ENCODE measurements at regions not wholly inside any gene's neighbourhood (a gene's known extent, or its start where the extent isn't known, plus 50 kb on each side); places are given as distances from the start of the nearest gene placed in this dataset.
"Not testable (repeated sequence)": the region's sequence is repeated elsewhere in the genome, so short reads cannot be mapped to it uniquely, and the experiment has no call there.

DNA sequence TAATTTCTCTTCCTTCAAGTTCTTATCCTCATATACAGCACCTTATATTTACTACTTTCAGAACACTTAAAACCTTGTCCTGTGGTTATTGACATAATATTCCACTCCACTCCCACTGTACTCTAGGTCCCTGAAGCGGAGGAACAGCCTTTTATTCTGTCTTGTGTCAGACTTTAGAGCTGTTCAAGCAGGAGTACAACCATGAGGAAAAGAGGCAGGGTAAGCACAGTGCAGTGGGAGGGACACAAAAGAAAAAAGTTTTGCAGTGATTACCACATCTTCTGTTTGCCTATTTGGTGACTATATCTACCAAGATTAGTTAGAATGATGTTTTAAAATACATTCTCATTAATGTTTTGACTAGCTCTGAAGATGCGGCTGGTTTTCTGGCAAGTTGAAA is 122.0 kb upstream of the CEP126 start:
- Histone ChIP-seq H3K36me3 (ENCODE audit: control insufficient read depth, insufficient read depth, low read length) (no peaks in the 10 kb centered on the region), H3K9ac (ENCODE audit: extremely low read depth, low read length, poor library complexity, severe bottlenecking) (no peak overlapping the region), H3K27me3 (ENCODE audit: control insufficient read depth, insufficient read depth, low read length, poor library complexity, severe bottlenecking) (no peaks in the 10 kb centered on the region), H3K4me1 (ENCODE audit: control insufficient read depth, insufficient read depth, low read length) (no peaks in the 10 kb centered on the region), H3K9me3 (ENCODE audit: control insufficient read depth, low read length) (no peaks in the 10 kb centered on the region), H3K27ac (ENCODE audit: low read depth, low read length) (no peak overlapping the region), H3K4me3 (ENCODE audit: low read length) (no peak overlapping the region)
- peaks cover 2% of the 10 kb centered on the region for H3K4me1 Mint-ChIP-seq
- no peaks in the 10 kb centered on the region for H3K9me3 Mint-ChIP-seq
- 87% methylated on average over 2 of the region's 2 CpGs; no CpG with 5 or more reads in 1 of the 2 experiments for WGBS, 2 experiments (ENCODE audit: insufficient coverage in 1 of 2, insufficient read length in 1 of 2)
- no peak overlapping the region for H3K27ac Mint-ChIP-seq
- no peak overlapping the region for H3K4me3 Mint-ChIP-seq
- no peak for DNase-seq
- TF ChIP-seq, protein P1, sequence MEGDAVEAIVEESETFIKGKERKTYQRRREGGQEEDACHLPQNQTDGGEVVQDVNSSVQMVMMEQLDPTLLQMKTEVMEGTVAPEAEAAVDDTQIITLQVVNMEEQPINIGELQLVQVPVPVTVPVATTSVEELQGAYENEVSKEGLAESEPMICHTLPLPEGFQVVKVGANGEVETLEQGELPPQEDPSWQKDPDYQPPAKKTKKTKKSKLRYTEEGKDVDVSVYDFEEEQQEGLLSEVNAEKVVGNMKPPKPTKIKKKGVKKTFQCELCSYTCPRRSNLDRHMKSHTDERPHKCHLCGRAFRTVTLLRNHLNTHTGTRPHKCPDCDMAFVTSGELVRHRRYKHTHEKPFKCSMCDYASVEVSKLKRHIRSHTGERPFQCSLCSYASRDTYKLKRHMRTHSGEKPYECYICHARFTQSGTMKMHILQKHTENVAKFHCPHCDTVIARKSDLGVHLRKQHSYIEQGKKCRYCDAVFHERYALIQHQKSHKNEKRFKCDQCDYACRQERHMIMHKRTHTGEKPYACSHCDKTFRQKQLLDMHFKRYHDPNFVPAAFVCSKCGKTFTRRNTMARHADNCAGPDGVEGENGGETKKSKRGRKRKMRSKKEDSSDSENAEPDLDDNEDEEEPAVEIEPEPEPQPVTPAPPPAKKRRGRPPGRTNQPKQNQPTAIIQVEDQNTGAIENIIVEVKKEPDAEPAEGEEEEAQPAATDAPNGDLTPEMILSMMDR (conservative IDR thresholded peaks at IDR 0.05): no peak
- no peaks in the 10 kb centered on the region for H3K36me3 Mint-ChIP-seq (ENCODE audit: low read depth)
- no peaks in the 10 kb centered on the region for H3K27me3 Mint-ChIP-seq (ENCODE audit: insufficient read depth)

DNA sequence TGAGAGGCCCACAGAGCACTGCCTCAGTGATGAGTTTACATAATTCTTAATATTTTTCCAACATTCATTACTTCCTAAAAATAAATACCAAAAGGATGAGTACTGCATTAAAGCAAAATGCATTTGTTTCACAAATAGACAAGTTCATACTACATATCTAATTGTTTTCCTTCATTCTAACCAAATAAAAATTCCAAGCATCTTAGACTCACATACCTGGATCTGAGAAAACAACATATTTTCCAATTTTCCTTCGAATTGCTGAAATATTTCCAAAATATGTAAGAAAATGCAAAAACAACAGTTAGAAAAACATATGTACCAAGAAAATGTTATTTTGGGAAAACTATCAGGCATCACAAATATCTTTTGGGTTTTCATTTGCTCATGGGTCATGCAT is 127.9 kb upstream of the CEP126 start:
- Mint-ChIP-seq H3K27me3 (ENCODE audit: insufficient read depth) (no peaks in the 10 kb centered on the region), H3K4me3 (no peak overlapping the region), H3K4me1 (peaks cover 4% of the 10 kb centered on the region), H3K9me3 (peaks cover 19% of the 10 kb centered on the region), H3K27ac (no peak overlapping the region), H3K36me3 (ENCODE audit: low read depth) (peaks cover 2% of the 10 kb centered on the region)
- TF ChIP-seq, protein P1 (conservative IDR thresholded peaks at IDR 0.05): no peak
- peak overlapping the region; percentile 6 for H3K4me3 ChIP-seq (ENCODE audit: low read length)
- DNase-seq: no peak
- peaks cover 13% of the 10 kb centered on the region for H3K9me3 ChIP-seq (ENCODE audit: control insufficient read depth, low read length)
- no peaks in the 10 kb centered on the region for H3K36me3 ChIP-seq (ENCODE audit: control insufficient read depth, insufficient read depth, low read length)
- no peaks in the 10 kb centered on the region for H3K4me1 ChIP-seq (ENCODE audit: control insufficient read depth, insufficient read depth, low read length)
- H3K27me3 ChIP-seq (ENCODE audit: control insufficient read depth, insufficient read depth, low read length, poor library complexity, severe bottlenecking): no peaks in the 10 kb centered on the region
- no peak overlapping the region for H3K9ac ChIP-seq (ENCODE audit: extremely low read depth, low read length, poor library complexity, severe bottlenecking)
- WGBS, 2 experiments (ENCODE audit: insufficient coverage in 1 of 2, insufficient read length in 1 of 2): 93% methylated on average over 1 of the region's 1 CpG; no CpG with 5 or more reads in 1 of the 2 experiments
- no peak overlapping the region for H3K27ac ChIP-seq (ENCODE audit: low read depth, low read length)

DNA sequence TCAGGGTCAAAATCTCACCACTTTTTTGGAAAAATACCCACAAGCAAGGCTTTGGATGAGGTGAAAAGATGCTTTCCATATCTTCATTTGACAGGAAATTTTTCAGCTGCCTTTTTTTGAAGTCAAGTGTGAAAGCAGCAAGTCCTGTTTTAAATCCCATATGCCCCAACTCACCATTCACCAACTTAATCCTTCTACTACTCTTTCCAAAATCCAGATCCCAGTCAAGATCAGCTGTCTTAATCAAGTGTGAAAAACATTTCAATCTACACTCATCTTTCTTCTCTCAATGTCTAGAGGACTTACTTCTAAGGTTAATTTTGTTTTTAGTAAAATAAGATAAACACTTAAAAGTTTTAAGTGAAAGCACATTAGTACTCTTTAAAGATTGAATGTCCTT is 128.4 kb upstream of the CEP126 start:
- Mint-ChIP-seq H3K9me3 (peaks cover 24% of the 10 kb centered on the region), H3K36me3 (ENCODE audit: low read depth) (peaks cover 2% of the 10 kb centered on the region), H3K27ac (no peak overlapping the region), H3K4me1 (peaks cover 4% of the 10 kb centered on the region), H3K27me3 (ENCODE audit: insufficient read depth) (no peaks in the 10 kb centered on the region), H3K4me3 (no peak overlapping the region)
- Histone ChIP-seq H3K9ac (ENCODE audit: extremely low read depth, low read length, poor library complexity, severe bottlenecking) (no peak overlapping the region), H3K9me3 (ENCODE audit: control insufficient read depth, low read length) (peaks cover 18% of the 10 kb centered on the region), H3K4me3 (ENCODE audit: low read length) (peak overlapping the region; percentile 6), H3K27ac (ENCODE audit: low read depth, low read length) (no peak overlapping the region), H3K36me3 (ENCODE audit: control insufficient read depth, insufficient read depth, low read length) (no peaks in the 10 kb centered on the region), H3K4me1 (ENCODE audit: control insufficient read depth, insufficient read depth, low read length) (no peaks in the 10 kb centered on the region), H3K27me3 (ENCODE audit: control insufficient read depth, insufficient read depth, low read length, poor library complexity, severe bottlenecking) (no peaks in the 10 kb centered on the region)
- DNase-seq: no peak
- TF ChIP-seq, protein P1 (conservative IDR thresholded peaks at IDR 0.05): no peak

DNA sequence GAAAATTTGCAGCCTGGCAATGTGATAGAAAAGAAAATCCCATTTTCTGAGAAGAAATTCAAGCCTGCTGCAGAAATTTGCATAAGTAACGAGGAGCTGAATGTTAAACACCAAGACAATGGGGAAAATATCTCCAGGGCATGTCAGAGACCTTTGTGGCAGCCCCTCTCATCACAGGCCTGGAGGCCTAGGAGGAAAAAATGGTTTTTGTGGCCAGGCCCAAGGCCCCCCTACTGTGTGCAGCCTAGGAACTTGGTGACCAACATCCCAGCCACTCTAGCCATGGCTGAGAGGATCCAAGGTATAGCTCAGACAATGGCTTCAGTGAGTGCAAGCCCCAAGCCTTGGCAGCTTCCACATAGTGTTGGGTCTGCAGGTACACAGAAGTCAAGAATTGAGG is 135.6 kb upstream of the CEP126 start:
- not testable (repeated sequence) for H3K27me3 Mint-ChIP-seq (ENCODE audit: insufficient read depth); H3K27ac Mint-ChIP-seq; H3K4me3 Mint-ChIP-seq; H3K27ac ChIP-seq (ENCODE audit: low read depth, low read length); H3K4me3 ChIP-seq (ENCODE audit: low read length); H3K4me1 ChIP-seq (ENCODE audit: control insufficient read depth, insufficient read depth, low read length); H3K9ac ChIP-seq (ENCODE audit: extremely low read depth, low read length, poor library complexity, severe bottlenecking); DNase-seq; H3K36me3 ChIP-seq (ENCODE audit: control insufficient read depth, insufficient read depth, low read length); H3K27me3 ChIP-seq (ENCODE audit: control insufficient read depth, insufficient read depth, low read length, poor library complexity, severe bottlenecking)
- peaks cover 67% of the 10 kb centered on the region for H3K9me3 ChIP-seq (ENCODE audit: control insufficient read depth, low read length)
- WGBS, 2 experiments (ENCODE audit: insufficient coverage in 1 of 2, insufficient read length in 1 of 2): 85 to 88% methylated on average over 1 of the region's 1 CpG
- Mint-ChIP-seq H3K4me1 (peaks cover 12% of the 10 kb centered on the region), H3K9me3 (peaks cover 65% of the 10 kb centered on the region), H3K36me3 (ENCODE audit: low read depth) (peaks cover 11% of the 10 kb centered on the region)
